GM19468 (cell line): ENCODE measurements at regions not wholly inside any gene's neighbourhood (a gene's known extent, or its start where the extent isn't known, plus 50 kb on each side); places are given as distances from the start of the nearest gene placed in this dataset.

ENCODE experiments used
- ATAC-seq: cut with Tn5 transposase; IDR thresholded peaks from one replicate; pipeline ENCODE4 v1.9.1; 2021; ENCODE audit warnings: mild to moderate bottlenecking, moderate library complexity, moderate number of reproducible peaks; ENCODE audit not compliant: unreplicated experiment; ENCODE audit errors: extremely low read depth

GRCh38 chr2:12177455-12178288 lies 431.2 kb downstream of the LPIN1 start:
- ATAC-seq: no peak

- ATAC-seq: no peak
Measured at GRCh38 chr2:12178289-12179080, 432.1 kb downstream of the LPIN1 start.

GRCh38 chr2:12180031-12180430 lies 433.6 kb downstream of the LPIN1 start:
- ATAC-seq: no peak

GRCh38 chr2:12183032-12183645 lies 436.7 kb downstream of the LPIN1 start:
- ATAC-seq: no peak

GRCh38 chr2:12192762-12193161 lies 446.3 kb downstream of the LPIN1 start:
- no peak for ATAC-seq

GRCh38 chr2:12194968-12195367 lies 448.5 kb downstream of the LPIN1 start:
- ATAC-seq: no peak

GRCh38 chr2:12196495-12196894 lies 450.1 kb downstream of the LPIN1 start:
- ATAC-seq: no peak

- no peak for ATAC-seq
Measured at GRCh38 chr2:12197133-12197532, 450.7 kb downstream of the LPIN1 start.

GRCh38 chr2:12199491-12200211 lies 453.2 kb downstream of the LPIN1 start:
- ATAC-seq: no peak

- ATAC-seq: no peak
Measured at GRCh38 chr2:12201369-12201768, 454.9 kb downstream of the LPIN1 start.

GRCh38 chr2:12202313-12203075 lies 456.1 kb downstream of the LPIN1 start:
- ATAC-seq: no peak

GRCh38 chr2:12203528-12203927 lies 457.1 kb downstream of the LPIN1 start:
- ATAC-seq: no peak

GRCh38 chr2:12205086-12205485 lies 458.7 kb downstream of the LPIN1 start:
- ATAC-seq: no peak

- ATAC-seq: no peak
Measured at GRCh38 chr2:12207491-12207890, 461.1 kb downstream of the LPIN1 start.

GRCh38 chr2:12210016-12210933 lies 463.8 kb downstream of the LPIN1 start:
- no peak for ATAC-seq

GRCh38 chr2:12211326-12212175 lies 465.1 kb downstream of the LPIN1 start:
- ATAC-seq: no peak

- no peak for ATAC-seq
Measured at GRCh38 chr2:12212841-12213597, 466.6 kb downstream of the LPIN1 start.
